ENCODE measurements at regions not wholly inside any gene's neighbourhood (a gene's known extent, or its start where the extent isn't known, plus 50 kb on each side); places are given as distances from the start of the nearest gene placed in this dataset.

DNA sequence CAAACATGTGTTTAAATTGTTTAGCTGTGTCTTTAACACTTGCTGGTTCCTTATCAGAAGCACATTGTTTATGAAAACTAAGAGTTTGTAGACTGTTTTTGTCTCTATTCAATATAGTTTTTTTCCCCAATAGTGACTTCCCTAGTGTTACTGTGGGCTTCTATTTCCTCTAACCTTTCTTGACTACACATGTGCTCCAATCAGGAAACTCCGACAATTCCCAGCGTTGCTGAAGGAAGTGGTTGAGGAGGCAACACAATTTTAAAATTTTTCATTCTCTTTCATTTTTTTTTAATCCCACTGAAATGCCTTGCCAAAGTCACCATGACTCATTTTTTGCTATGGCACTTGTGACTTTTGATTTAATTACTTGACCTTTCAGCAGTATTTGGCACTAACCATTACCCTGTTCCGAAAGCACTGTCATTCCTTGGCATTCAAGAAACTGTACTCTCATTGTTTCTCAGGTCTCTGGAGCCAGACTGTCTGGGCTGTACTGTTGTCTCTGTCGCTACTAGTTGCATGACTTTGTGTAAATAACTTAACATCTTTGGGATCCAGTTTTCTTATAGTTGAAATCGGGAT, 67.6 kb upstream of the FREM3 start:
- Histone ChIP-seq H3K4me1 (no peaks in the 10 kb centered on the region), H3K27me3 (replicated peaks in 1 of 7) (no peaks in the 10 kb centered on the region), H3K4me3 (no peak overlapping the region), H3K36me3 (no peaks in the 10 kb centered on the region), H3K9me3 (no peaks in the 10 kb centered on the region), H3K27ac (no peak overlapping the region)
- intact Hi-C loops (cut with DNase I; ENCODE audit: low total_unique reads): no loop called here
- no peak for DNase-seq
- WGBS, 5 donors: 72 to 82% (median 77%) methylated on average over 5 of the region's 5 CpGs
- TF ChIP-seq POLR2A (IDR thresholded peaks at IDR 0.05) (no peak), POLR2AphosphoS5 (IDR thresholded peaks at IDR 0.05) (no peak)
- TF ChIP-seq, protein P1, sequence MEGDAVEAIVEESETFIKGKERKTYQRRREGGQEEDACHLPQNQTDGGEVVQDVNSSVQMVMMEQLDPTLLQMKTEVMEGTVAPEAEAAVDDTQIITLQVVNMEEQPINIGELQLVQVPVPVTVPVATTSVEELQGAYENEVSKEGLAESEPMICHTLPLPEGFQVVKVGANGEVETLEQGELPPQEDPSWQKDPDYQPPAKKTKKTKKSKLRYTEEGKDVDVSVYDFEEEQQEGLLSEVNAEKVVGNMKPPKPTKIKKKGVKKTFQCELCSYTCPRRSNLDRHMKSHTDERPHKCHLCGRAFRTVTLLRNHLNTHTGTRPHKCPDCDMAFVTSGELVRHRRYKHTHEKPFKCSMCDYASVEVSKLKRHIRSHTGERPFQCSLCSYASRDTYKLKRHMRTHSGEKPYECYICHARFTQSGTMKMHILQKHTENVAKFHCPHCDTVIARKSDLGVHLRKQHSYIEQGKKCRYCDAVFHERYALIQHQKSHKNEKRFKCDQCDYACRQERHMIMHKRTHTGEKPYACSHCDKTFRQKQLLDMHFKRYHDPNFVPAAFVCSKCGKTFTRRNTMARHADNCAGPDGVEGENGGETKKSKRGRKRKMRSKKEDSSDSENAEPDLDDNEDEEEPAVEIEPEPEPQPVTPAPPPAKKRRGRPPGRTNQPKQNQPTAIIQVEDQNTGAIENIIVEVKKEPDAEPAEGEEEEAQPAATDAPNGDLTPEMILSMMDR (IDR thresholded peaks at IDR 0.05 in 8 of 11, conservative IDR thresholded peaks at IDR 0.05 in 3 of 11): no peak

DNA sequence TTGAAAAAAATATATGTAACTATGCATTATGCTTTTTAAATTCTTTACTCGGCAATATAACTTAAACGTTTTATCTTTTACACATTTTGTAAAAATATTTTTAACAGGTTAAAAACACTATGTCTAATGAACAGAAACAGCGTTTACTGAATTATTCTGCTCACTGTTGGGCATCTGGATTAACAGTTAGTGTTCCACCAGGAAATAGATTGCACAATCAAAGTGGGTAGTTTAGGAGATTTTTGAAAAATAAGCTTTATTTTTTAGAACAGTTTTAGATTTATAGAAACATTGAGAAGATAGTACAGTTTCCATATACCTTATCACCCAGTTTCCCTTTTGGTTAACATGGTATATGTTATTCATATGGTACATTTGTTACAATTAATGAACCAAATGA, 63.1 kb upstream of the FREM3 start:
- Histone ChIP-seq H3K27me3 (replicated peaks in 1 of 7) (no peaks in the 10 kb centered on the region), H3K4me1 (no peaks in the 10 kb centered on the region), H3K4me3 (no peak overlapping the region), H3K36me3 (no peaks in the 10 kb centered on the region), H3K27ac (no peak overlapping the region), H3K9me3 (no peaks in the 10 kb centered on the region)
- DNase-seq: no peak
- intact Hi-C loops (cut with DNase I; ENCODE audit: low total_unique reads): no loop called here
- TF ChIP-seq POLR2A (IDR thresholded peaks at IDR 0.05): no peak
- TF ChIP-seq, protein P1 (IDR thresholded peaks at IDR 0.05 in 8 of 11, conservative IDR thresholded peaks at IDR 0.05 in 3 of 11): no peak
- TF ChIP-seq POLR2AphosphoS5 (IDR thresholded peaks at IDR 0.05): no peak
- 55 to 90% (median 72%) methylated on average over 3 of the region's 3 CpGs for WGBS, 5 donors

DNA sequence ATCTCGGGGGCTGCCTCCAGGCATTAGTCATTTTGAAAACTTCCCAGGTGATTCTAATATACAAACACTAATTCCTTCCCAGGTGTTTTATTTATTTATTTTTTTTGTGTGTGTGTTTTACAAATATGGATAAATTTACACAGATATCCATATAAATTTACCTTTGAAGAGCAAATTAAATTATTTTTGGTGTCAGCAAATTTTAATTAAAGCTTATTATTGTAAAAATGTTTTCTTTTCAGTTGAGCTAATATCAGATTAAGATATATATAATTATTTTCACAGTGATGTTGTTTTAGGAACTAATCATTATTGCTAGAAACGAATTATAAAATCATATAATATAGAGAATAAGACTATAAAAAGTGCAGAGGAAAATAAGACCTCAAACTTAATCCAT, 62.0 kb upstream of the FREM3 start:
- Histone ChIP-seq H3K27ac (no peak overlapping the region), H3K36me3 (no peaks in the 10 kb centered on the region), H3K27me3 (replicated peaks in 1 of 7) (no peaks in the 10 kb centered on the region), H3K4me1 (no peaks in the 10 kb centered on the region), H3K9me3 (no peaks in the 10 kb centered on the region), H3K4me3 (no peak overlapping the region)
- WGBS, 5 donors: 55 to 80% (median 70%) methylated on average over 2 of the region's 2 CpGs
- no peak for DNase-seq
- no peak for TF ChIP-seq POLR2A (IDR thresholded peaks at IDR 0.05)
- no peak for TF ChIP-seq POLR2AphosphoS5 (IDR thresholded peaks at IDR 0.05)
- TF ChIP-seq, protein P1 (IDR thresholded peaks at IDR 0.05 in 8 of 11, conservative IDR thresholded peaks at IDR 0.05 in 3 of 11): no peak
- intact Hi-C loops (cut with DNase I; ENCODE audit: low total_unique reads): no loop called here
